Tibial nerve (tissue), 4 donors: ENCODE measurements at regions not wholly inside any gene's neighbourhood (a gene's known extent, or its start where the extent isn't known, plus 50 kb on each side); places are given as distances from the start of the nearest gene placed in this dataset.

Source experiments
- DNase-seq, 2 donors: peaks; one replicate each; pipeline ENCODE4 v3.0.0-alpha.2; 2019; ENCODE audit warnings: low spot score in 2 of 2
- H3K27ac ChIP-seq, 4 donors: fragments of 200-600 bp; sonication (generic) in 3 of 4; one replicate each; pipeline ENCODE4 v1.5.1; 2017 to 2019; ENCODE audit warnings: mild to moderate bottlenecking in 1 of 4
- H3K27me3 ChIP-seq, 2 donors: fragments of 200-600 bp; sonication (generic) in 1 of 2; one replicate each; pipeline versions ENCODE4 v1.5.1 to v1.6.0; 2017 to 2019
- H3K36me3 ChIP-seq, 3 donors: fragments of 200-600 bp; sonication (generic); one replicate each; pipeline ENCODE4 v1.5.1; 2018 to 2019
- H3K4me1 ChIP-seq, 4 donors: fragments of 200-600 bp; sonication (generic) in 3 of 4; one replicate each; pipeline ENCODE4 v1.5.1; 2017 to 2019
- H3K4me3 ChIP-seq, 4 donors: fragments of 200-600 bp; sonication (generic) in 3 of 4; one replicate each; pipeline ENCODE4 v1.5.1; 2017 to 2019; ENCODE audit warnings: mild to moderate bottlenecking in 1 of 4, moderate library complexity in 1 of 4
- H3K9me3 ChIP-seq, 4 donors: fragments of 200-600 bp; sonication (generic) in 3 of 4; one replicate each; pipeline ENCODE4 v1.5.1; 2017 to 2019
- CTCF ChIP-seq, 5 experiments: fragments of 200-600 bp in 3 of 5; fragments of 450-650 bp in 2 of 5; sonication (generic) in 3 of 5; IDR thresholded peaks; one replicate each; pipeline ENCODE4 v1.5.1; 2016 to 2019; ENCODE audit warnings: antibody characterized with exemption in 5 of 5, mild to moderate bottlenecking in 3 of 5, moderate library complexity in 2 of 5
- EP300 ChIP-seq, 2 donors: sonication (generic); formaldehyde crosslinking; IDR thresholded peaks; one replicate each; pipeline ENCODE4 v1.6.1; 2017; ENCODE audit warnings: antibody characterized with exemption in 2 of 2, mild to moderate bottlenecking in 1 of 2
- POLR2A ChIP-seq, 2 donors: fragments of 450-650 bp; IDR thresholded peaks; one replicate each; pipeline ENCODE4 v1.6.1; 2017; ENCODE audit warnings: antibody characterized with exemption in 2 of 2, mild to moderate bottlenecking in 2 of 2, moderate library complexity in 2 of 2
- WGBS, 2 donors: methylation state at CpG; one replicate each; pipeline ENCODE4 v1.1.5; 2018; 5-methylcytosine and 5-hydroxymethylcytosine counted together

GRCh38 chr14:58828298-58828697 lies 190.5 kb downstream of the DACT1 start:
- peaks cover 0 to 8% (median 0%) of the 10 kb centered on the region in 4 donors for H3K9me3 ChIP-seq
- H3K4me3 ChIP-seq, result no peak overlapping the region
- WGBS, 2 donors, result 93 to 98% methylated on average over 15 of the region's 15 CpGs
- H3K27ac ChIP-seq, result no peak overlapping the region
- TF ChIP-seq EP300 (IDR thresholded peaks at IDR 0.05) (no peak), CTCF (IDR thresholded peaks at IDR 0.05) (no peak), POLR2A (IDR thresholded peaks at IDR 0.05) (no peak)
- no peaks in the 10 kb centered on the region for H3K4me1 ChIP-seq
- DNase-seq, result no peak
- no peaks in the 10 kb centered on the region for H3K36me3 ChIP-seq
- no peaks in the 10 kb centered on the region for H3K27me3 ChIP-seq

DNA sequence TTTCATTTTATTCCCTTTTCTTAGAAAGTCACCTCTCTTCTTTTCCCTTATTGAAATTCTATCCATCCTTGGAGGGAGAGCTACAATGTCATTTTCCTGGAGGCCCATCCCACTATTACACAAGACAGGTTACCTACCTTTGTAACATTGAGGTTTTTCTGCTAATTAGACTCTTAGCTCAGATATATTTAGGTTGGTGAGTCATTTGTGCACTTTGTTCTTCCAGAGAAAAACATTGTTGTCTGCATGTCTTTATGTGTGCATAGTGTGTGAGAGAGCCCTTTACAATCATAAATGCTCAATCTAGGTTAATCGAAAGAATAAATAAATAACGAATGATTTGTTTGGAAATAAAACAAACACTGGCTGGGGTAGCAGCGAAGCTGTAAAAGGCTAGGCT lies 191.8 kb downstream of the DACT1 start:
- peaks cover 0 to 12% (median 0%) of the 10 kb centered on the region in 4 donors for H3K9me3 ChIP-seq
- no peak overlapping the region for H3K27ac ChIP-seq
- no peaks in the 10 kb centered on the region for H3K4me1 ChIP-seq
- TF ChIP-seq EP300 (IDR thresholded peaks at IDR 0.05) (no peak), CTCF (IDR thresholded peaks at IDR 0.05) (no peak), POLR2A (IDR thresholded peaks at IDR 0.05) (no peak)
- H3K27me3 ChIP-seq, result no peaks in the 10 kb centered on the region
- H3K36me3 ChIP-seq, result no peaks in the 10 kb centered on the region
- no peak overlapping the region for H3K4me3 ChIP-seq
- WGBS, 2 donors, result 47 to 59% methylated on average over 3 of the region's 3 CpGs
- no peak for DNase-seq

GRCh38 chr14:58830121-58830520 lies 192.4 kb downstream of the DACT1 start:
- WGBS, 2 donors, result 88 to 91% methylated on average over 2 of the region's 2 CpGs
- H3K9me3 ChIP-seq, result peaks cover 0 to 12% (median 0%) of the 10 kb centered on the region in 4 donors
- H3K4me3 ChIP-seq, result no peak overlapping the region
- no peak for TF ChIP-seq CTCF (IDR thresholded peaks at IDR 0.05)
- TF ChIP-seq POLR2A (IDR thresholded peaks at IDR 0.05), result no peak
- TF ChIP-seq EP300 (IDR thresholded peaks at IDR 0.05), result no peak
- H3K27me3 ChIP-seq, result no peaks in the 10 kb centered on the region
- H3K4me1 ChIP-seq, result no peaks in the 10 kb centered on the region
- DNase-seq, result no peak
- no peaks in the 10 kb centered on the region for H3K36me3 ChIP-seq
- H3K27ac ChIP-seq, result no peak overlapping the region

DNA sequence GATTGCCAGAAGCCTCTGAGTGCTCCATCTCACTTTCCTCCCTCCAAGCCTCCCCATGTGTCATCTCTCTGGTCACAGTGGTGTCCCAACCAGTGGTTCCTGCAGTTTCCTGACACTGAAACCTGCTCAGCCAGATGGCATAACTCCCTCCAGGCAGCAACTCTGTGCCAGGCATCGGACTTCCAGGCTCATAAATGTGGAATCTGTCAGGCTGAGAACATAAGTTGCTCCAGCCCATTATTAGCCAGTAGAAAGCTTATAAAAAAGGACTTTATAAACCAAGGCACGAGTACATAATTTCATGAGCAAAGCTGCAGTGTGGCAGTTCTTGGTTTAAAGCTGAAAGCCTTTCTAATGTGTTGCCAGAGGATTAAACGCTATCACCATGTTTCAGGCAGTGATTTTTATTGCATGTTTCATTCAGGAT lies 194.3 kb downstream of the DACT1 start:
- 26 to 48% methylated on average over 3 of the region's 3 CpGs for WGBS, 2 donors
- H3K9me3 ChIP-seq, result peaks cover 0 to 8% (median 0%) of the 10 kb centered on the region in 4 donors
- no peaks in the 10 kb centered on the region for H3K27me3 ChIP-seq
- no peak overlapping the region for H3K4me3 ChIP-seq
- H3K27ac ChIP-seq, result no peak overlapping the region
- DNase-seq, result no peak
- TF ChIP-seq CTCF (IDR thresholded peaks at IDR 0.05) (no peak), POLR2A (IDR thresholded peaks at IDR 0.05) (no peak)
- no peaks in the 10 kb centered on the region for H3K4me1 ChIP-seq
- no peaks in the 10 kb centered on the region for H3K36me3 ChIP-seq

- no peak for TF ChIP-seq CTCF (IDR thresholded peaks at IDR 0.05)
- no peak for TF ChIP-seq EP300 (IDR thresholded peaks at IDR 0.05)
- no peak for TF ChIP-seq POLR2A (IDR thresholded peaks at IDR 0.05)
- Histone ChIP-seq H3K36me3 (no peaks in the 10 kb centered on the region), H3K4me1 (no peaks in the 10 kb centered on the region), H3K4me3 (no peak overlapping the region), H3K27ac (no peak overlapping the region), H3K9me3 (peaks cover 0 to 3% (median 0%) of the 10 kb centered on the region in 4 donors), H3K27me3 (no peaks in the 10 kb centered on the region)
- WGBS, 2 donors, result 97 to 99% methylated on average over 24 to 33 of the region's 33 CpGs
- no peak for DNase-seq
Observed at GRCh38 chr14:58833634-58834378, 196.0 kb downstream of the DACT1 start.
